KOPT-K1 (cell line): ENCODE measurements at regions not wholly inside any gene's neighbourhood (a gene's known extent, or its start where the extent isn't known, plus 50 kb on each side); places are given as distances from the start of the nearest gene placed in this dataset.

Source experiments
- H3K27ac ChIP-seq: fragments of 200-600 bp; sonication (generic); 2 replicates; pipeline ENCODE4 v1.5.1; 2016; ENCODE audit warnings: antibody characterized with exemption, mild to moderate bottlenecking, low read depth, low read length; ENCODE audit not compliant: poor library complexity, severe bottlenecking
- H3K36me3 ChIP-seq: fragments of 200-600 bp; sonication (generic); 2 replicates; pipeline ENCODE4 v1.5.1; 2017; ENCODE audit warnings: antibody characterized with exemption, mild to moderate bottlenecking, low read length, moderate library complexity; ENCODE audit not compliant: insufficient read depth
- H3K9me3 ChIP-seq: fragments of 200-600 bp; sonication (generic); 2 replicates; pipeline ENCODE4 v1.5.1; 2017; ENCODE audit warnings: antibody characterized with exemption, low read length, mild to moderate bottlenecking; ENCODE audit not compliant: insufficient read depth, poor library complexity, severe bottlenecking

GRCh38 chr4:180870623-180871022 is 1372.6 kb upstream of the TENM3 start:
- H3K27ac ChIP-seq = no peak overlapping the region
- H3K36me3 ChIP-seq = no peaks in the 10 kb centered on the region
- peaks cover 8% of the 10 kb centered on the region for H3K9me3 ChIP-seq

GRCh38 chr4:180898305-180898704 is 1344.9 kb upstream of the TENM3 start:
- H3K9me3 ChIP-seq = no peaks in the 10 kb centered on the region
- H3K36me3 ChIP-seq = no peaks in the 10 kb centered on the region
- no peak overlapping the region for H3K27ac ChIP-seq

GRCh38 chr4:180900781-180901180 is 1342.4 kb upstream of the TENM3 start:
- Histone ChIP-seq H3K9me3 (no peaks in the 10 kb centered on the region), H3K36me3 (no peaks in the 10 kb centered on the region), H3K27ac (no peak overlapping the region)

GRCh38 chr4:180909279-180909678 is 1333.9 kb upstream of the TENM3 start:
- Histone ChIP-seq H3K9me3 (no peaks in the 10 kb centered on the region), H3K36me3 (no peaks in the 10 kb centered on the region), H3K27ac (no peak overlapping the region)

GRCh38 chr4:180913750-180914149 is 1329.5 kb upstream of the TENM3 start:
- H3K9me3 ChIP-seq = no peaks in the 10 kb centered on the region
- no peak overlapping the region for H3K27ac ChIP-seq
- no peaks in the 10 kb centered on the region for H3K36me3 ChIP-seq

GRCh38 chr4:180923486-180923885 is 1319.7 kb upstream of the TENM3 start:
- H3K9me3 ChIP-seq = no peaks in the 10 kb centered on the region
- H3K36me3 ChIP-seq = no peaks in the 10 kb centered on the region
- H3K27ac ChIP-seq = no peak overlapping the region

GRCh38 chr4:180925805-180926204 is 1317.4 kb upstream of the TENM3 start:
- no peak overlapping the region for H3K27ac ChIP-seq
- H3K36me3 ChIP-seq = no peaks in the 10 kb centered on the region
- H3K9me3 ChIP-seq = no peaks in the 10 kb centered on the region

GRCh38 chr4:180926277-180926676 is 1316.9 kb upstream of the TENM3 start:
- no peaks in the 10 kb centered on the region for H3K36me3 ChIP-seq
- no peaks in the 10 kb centered on the region for H3K9me3 ChIP-seq
- no peak overlapping the region for H3K27ac ChIP-seq

- no peaks in the 10 kb centered on the region for H3K9me3 ChIP-seq
- no peaks in the 10 kb centered on the region for H3K36me3 ChIP-seq
- H3K27ac ChIP-seq = no peak overlapping the region
Observed at GRCh38 chr4:180932370-180933001, 1310.7 kb upstream of the TENM3 start.

GRCh38 chr4:180937083-180937482 is 1306.1 kb upstream of the TENM3 start:
- Histone ChIP-seq H3K36me3 (no peaks in the 10 kb centered on the region), H3K27ac (no peak overlapping the region), H3K9me3 (no peaks in the 10 kb centered on the region)

- Histone ChIP-seq H3K9me3 (no peaks in the 10 kb centered on the region), H3K36me3 (no peaks in the 10 kb centered on the region), H3K27ac (no peak overlapping the region)
Observed at GRCh38 chr4:180940680-180941079, 1302.5 kb upstream of the TENM3 start.

- Histone ChIP-seq H3K36me3 (no peaks in the 10 kb centered on the region), H3K9me3 (no peaks in the 10 kb centered on the region), H3K27ac (no peak overlapping the region)
Observed at GRCh38 chr4:180942367-180942916, 1300.8 kb upstream of the TENM3 start.

GRCh38 chr4:180946188-180946587 is 1297.0 kb upstream of the TENM3 start:
- no peaks in the 10 kb centered on the region for H3K36me3 ChIP-seq

GRCh38 chr4:180947425-180947824 is 1295.8 kb upstream of the TENM3 start:
- H3K27ac ChIP-seq = no peak overlapping the region
- H3K36me3 ChIP-seq = no peaks in the 10 kb centered on the region
- no peaks in the 10 kb centered on the region for H3K9me3 ChIP-seq

More at GRCh38 chr4:180946188-180946587, 1297.0 kb upstream of the TENM3 start:
- H3K9me3 ChIP-seq = no peaks in the 10 kb centered on the region
- no peak overlapping the region for H3K27ac ChIP-seq

GRCh38 chr4:180949424-180950213 is 1293.6 kb upstream of the TENM3 start:
- H3K36me3 ChIP-seq = no peaks in the 10 kb centered on the region
- no peak overlapping the region for H3K27ac ChIP-seq

More at GRCh38 chr4:180949424-180950213, 1293.6 kb upstream of the TENM3 start:
- H3K9me3 ChIP-seq = no peaks in the 10 kb centered on the region
